ENCODE measurements at regions not wholly inside any gene's neighbourhood (a gene's known extent, or its start where the extent isn't known, plus 50 kb on each side); places are given as distances from the start of the nearest gene placed in this dataset.

DNA sequence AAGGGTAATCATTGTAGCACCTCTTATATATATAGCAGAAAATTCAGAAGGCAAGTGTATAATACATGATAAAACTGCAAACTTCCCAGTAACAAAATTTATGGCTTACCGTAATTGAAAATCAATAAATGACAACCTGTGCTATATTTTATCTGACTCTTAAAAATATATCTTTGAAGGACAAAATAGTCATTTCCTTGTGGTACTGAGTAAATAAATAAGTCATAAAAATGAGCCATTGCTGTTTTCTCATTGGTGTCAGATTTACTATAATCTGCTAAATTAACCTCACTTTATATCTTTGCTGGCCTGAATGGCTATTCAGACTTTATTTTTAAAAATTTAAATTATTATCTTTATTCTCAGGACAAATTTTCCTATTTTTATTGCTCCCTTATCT lies 1319.1 kb upstream of the SPRY2 start:
- no peak for TF ChIP-seq EZH2phosphoT487 (IDR thresholded peaks at IDR 0.05; ENCODE audit: borderline replicate concordance, low read length)
- TF ChIP-seq, protein P1, sequence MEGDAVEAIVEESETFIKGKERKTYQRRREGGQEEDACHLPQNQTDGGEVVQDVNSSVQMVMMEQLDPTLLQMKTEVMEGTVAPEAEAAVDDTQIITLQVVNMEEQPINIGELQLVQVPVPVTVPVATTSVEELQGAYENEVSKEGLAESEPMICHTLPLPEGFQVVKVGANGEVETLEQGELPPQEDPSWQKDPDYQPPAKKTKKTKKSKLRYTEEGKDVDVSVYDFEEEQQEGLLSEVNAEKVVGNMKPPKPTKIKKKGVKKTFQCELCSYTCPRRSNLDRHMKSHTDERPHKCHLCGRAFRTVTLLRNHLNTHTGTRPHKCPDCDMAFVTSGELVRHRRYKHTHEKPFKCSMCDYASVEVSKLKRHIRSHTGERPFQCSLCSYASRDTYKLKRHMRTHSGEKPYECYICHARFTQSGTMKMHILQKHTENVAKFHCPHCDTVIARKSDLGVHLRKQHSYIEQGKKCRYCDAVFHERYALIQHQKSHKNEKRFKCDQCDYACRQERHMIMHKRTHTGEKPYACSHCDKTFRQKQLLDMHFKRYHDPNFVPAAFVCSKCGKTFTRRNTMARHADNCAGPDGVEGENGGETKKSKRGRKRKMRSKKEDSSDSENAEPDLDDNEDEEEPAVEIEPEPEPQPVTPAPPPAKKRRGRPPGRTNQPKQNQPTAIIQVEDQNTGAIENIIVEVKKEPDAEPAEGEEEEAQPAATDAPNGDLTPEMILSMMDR (conservative IDR thresholded peaks at IDR 0.05; ENCODE audit: low read depth, low read length): no peak
- no peak for TF ChIP-seq EZH2 (IDR thresholded peaks at IDR 0.05; ENCODE audit: low read length, unreplicated experiment)
